ENCODE measurements at regions not wholly inside any gene's neighbourhood (a gene's known extent, or its start where the extent isn't known, plus 50 kb on each side); places are given as distances from the start of the nearest gene placed in this dataset.

DNA sequence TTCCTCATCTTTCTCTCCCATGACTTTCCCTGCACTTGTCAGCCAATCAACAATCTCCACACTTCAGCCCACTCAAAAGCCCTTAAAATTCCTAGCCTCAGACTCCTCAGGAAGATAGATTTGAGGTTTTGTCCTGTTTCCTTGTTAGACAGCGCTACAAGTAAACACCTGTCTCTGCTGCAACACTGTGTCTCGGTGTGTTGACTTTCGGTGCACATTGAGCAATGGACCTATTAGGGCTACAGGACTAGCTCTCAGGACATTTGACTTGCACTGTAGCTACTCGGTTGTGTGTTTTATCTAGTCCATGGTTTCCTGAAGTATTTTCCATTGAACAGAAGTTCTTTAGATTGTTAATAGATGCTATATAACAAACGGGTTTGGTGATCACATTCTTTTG, 140.9 kb upstream of the XPO1 start:
- no peak overlapping the region for H3K27ac ChIP-seq (ENCODE audit: low read length)
- H3K36me3 ChIP-seq (replicated peaks; ENCODE audit: low read depth, low read length) = no peaks in the 10 kb centered on the region
- no peak overlapping the region for H3K9ac ChIP-seq (ENCODE audit: low read length)
- H3K27me3 ChIP-seq (ENCODE audit: low read depth, low read length) = no peaks in the 10 kb centered on the region
- no peaks in the 10 kb centered on the region for H3K79me2 ChIP-seq (ENCODE audit: low read length)
- no peaks in the 10 kb centered on the region; the same call in 1 of the 2 replicates for H3K4me1 ChIP-seq (ENCODE audit: low read length)
- no peak overlapping the region for H3K4me2 ChIP-seq (ENCODE audit: low read length)
- H2AFZ ChIP-seq (ENCODE audit: low read depth, low read length) = no peak overlapping the region
- TF ChIP-seq, protein P1, sequence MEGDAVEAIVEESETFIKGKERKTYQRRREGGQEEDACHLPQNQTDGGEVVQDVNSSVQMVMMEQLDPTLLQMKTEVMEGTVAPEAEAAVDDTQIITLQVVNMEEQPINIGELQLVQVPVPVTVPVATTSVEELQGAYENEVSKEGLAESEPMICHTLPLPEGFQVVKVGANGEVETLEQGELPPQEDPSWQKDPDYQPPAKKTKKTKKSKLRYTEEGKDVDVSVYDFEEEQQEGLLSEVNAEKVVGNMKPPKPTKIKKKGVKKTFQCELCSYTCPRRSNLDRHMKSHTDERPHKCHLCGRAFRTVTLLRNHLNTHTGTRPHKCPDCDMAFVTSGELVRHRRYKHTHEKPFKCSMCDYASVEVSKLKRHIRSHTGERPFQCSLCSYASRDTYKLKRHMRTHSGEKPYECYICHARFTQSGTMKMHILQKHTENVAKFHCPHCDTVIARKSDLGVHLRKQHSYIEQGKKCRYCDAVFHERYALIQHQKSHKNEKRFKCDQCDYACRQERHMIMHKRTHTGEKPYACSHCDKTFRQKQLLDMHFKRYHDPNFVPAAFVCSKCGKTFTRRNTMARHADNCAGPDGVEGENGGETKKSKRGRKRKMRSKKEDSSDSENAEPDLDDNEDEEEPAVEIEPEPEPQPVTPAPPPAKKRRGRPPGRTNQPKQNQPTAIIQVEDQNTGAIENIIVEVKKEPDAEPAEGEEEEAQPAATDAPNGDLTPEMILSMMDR (IDR thresholded peaks at IDR 0.05; ENCODE audit: low read depth, low read length) = no peak
- TF ChIP-seq EZH2phosphoT487 (IDR thresholded peaks at IDR 0.05; ENCODE audit: low read depth) = no peak
- H3K4me3 ChIP-seq (ENCODE audit: low read length) = no peak overlapping the region
- H4K20me1 ChIP-seq (ENCODE audit: insufficient read depth, low read length) = no peaks in the 10 kb centered on the region
- H3K9me3 ChIP-seq (ENCODE audit: insufficient read depth, low read length) = peaks cover 17% of the 10 kb centered on the region; the same call in 1 of the 2 replicates

DNA sequence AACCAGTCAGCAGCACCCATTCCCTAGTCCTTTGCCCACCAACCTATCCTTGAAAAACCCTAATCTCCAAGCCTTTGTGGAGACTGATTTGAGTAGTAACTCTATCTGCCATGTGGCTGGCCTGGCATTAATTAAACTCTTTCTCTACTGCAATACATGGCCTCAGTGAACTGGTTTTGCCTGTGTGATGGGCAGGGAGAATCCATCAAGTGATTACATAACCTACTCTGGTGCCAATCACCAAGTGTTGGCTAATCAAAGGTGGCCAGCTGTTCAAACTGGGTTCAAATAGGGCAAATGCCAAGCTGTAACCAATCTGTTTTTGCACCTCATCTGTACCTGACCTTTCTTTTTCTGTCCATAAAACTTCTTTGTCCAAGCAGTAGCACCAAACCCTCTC, 139.8 kb upstream of the XPO1 start:
- H2AFZ ChIP-seq (ENCODE audit: low read depth, low read length) = no peak overlapping the region
- H3K27me3 ChIP-seq (ENCODE audit: low read depth, low read length) = no peaks in the 10 kb centered on the region
- no peaks in the 10 kb centered on the region for H3K79me2 ChIP-seq (ENCODE audit: low read length)
- H3K36me3 ChIP-seq (replicated peaks; ENCODE audit: low read depth, low read length) = no peaks in the 10 kb centered on the region
- no peak overlapping the region for H3K4me3 ChIP-seq (ENCODE audit: low read length)
- peaks cover 17% of the 10 kb centered on the region; the same call in 1 of the 2 replicates for H3K9me3 ChIP-seq (ENCODE audit: insufficient read depth, low read length)
- H3K4me2 ChIP-seq (ENCODE audit: low read length) = no peak overlapping the region
- H3K4me1 ChIP-seq (ENCODE audit: low read length) = no peaks in the 10 kb centered on the region
- TF ChIP-seq, protein P1 (IDR thresholded peaks at IDR 0.05; ENCODE audit: low read depth, low read length) = no peak
- TF ChIP-seq EZH2phosphoT487 (IDR thresholded peaks at IDR 0.05; ENCODE audit: low read depth) = no peak
- H4K20me1 ChIP-seq (ENCODE audit: insufficient read depth, low read length) = no peaks in the 10 kb centered on the region
- no peak overlapping the region for H3K9ac ChIP-seq (ENCODE audit: low read length)
- H3K27ac ChIP-seq (ENCODE audit: low read length) = no peak overlapping the region

DNA sequence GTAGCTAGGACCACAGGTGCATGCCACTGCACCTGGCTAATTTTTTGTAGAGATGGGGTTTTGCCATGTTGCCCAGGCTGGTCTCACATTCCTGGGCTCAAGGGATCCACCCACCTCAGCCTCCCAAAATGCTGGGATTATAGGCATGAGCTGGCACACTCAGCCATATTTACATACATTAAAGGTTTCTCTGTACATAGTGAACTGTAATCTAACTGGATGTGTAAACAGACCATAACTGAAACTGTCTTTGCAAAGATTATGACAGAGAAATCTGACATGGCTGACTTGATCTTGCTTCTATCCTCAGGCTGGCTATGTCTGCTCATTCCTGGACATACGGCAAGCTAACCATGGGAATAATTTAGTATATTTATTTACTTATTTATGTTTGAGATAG, 139.2 kb upstream of the XPO1 start:
- Histone ChIP-seq H3K4me1 (ENCODE audit: low read length) (no peaks in the 10 kb centered on the region), H3K27me3 (ENCODE audit: low read depth, low read length) (no peaks in the 10 kb centered on the region), H3K9me3 (ENCODE audit: insufficient read depth, low read length) (peaks cover 17% of the 10 kb centered on the region; the same call in 1 of the 2 replicates), H3K9ac (ENCODE audit: low read length) (no peak overlapping the region), H3K4me3 (ENCODE audit: low read length) (no peak overlapping the region), H2AFZ (ENCODE audit: low read depth, low read length) (no peak overlapping the region), H3K4me2 (ENCODE audit: low read length) (no peak overlapping the region), H4K20me1 (ENCODE audit: insufficient read depth, low read length) (no peaks in the 10 kb centered on the region), H3K36me3 (replicated peaks; ENCODE audit: low read depth, low read length) (no peaks in the 10 kb centered on the region), H3K79me2 (ENCODE audit: low read length) (no peaks in the 10 kb centered on the region), H3K27ac (ENCODE audit: low read length) (no peak overlapping the region)
- TF ChIP-seq, protein P1 (IDR thresholded peaks at IDR 0.05; ENCODE audit: low read depth, low read length) = no peak
- no peak for TF ChIP-seq EZH2phosphoT487 (IDR thresholded peaks at IDR 0.05; ENCODE audit: low read depth)

DNA sequence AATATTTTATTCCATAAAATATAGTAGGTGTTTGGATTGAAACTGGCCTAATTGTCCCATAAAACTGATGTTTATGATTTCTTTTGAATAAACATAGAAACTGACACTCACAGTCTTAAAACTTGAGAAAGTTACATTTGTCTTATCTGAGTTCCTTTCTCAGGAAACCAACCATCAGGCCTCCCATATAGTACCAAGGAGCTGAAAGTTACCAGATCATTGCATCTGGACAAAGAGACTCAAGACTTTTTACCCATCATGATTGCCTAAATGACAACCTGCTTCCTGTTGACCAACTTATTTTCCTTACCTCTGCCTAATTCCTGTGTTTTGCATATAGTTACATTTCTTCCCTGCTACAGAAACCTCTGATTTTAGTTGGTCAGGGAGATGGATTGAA, 137.0 kb upstream of the XPO1 start:
- no peak overlapping the region for H3K27ac ChIP-seq (ENCODE audit: low read length)
- no peaks in the 10 kb centered on the region for H3K79me2 ChIP-seq (ENCODE audit: low read length)
- H3K9ac ChIP-seq (ENCODE audit: low read length) = no peak overlapping the region
- H3K4me2 ChIP-seq (ENCODE audit: low read length) = no peak overlapping the region
- H2AFZ ChIP-seq (ENCODE audit: low read depth, low read length) = no peak overlapping the region
- no peaks in the 10 kb centered on the region for H3K27me3 ChIP-seq (ENCODE audit: low read depth, low read length)
- H3K9me3 ChIP-seq (ENCODE audit: insufficient read depth, low read length) = peaks cover 17% of the 10 kb centered on the region; the same call in 1 of the 2 replicates
- H3K4me1 ChIP-seq (ENCODE audit: low read length) = peaks cover 17% of the 10 kb centered on the region
- no peak overlapping the region for H3K4me3 ChIP-seq (ENCODE audit: low read length)
- H3K36me3 ChIP-seq (replicated peaks; ENCODE audit: low read depth, low read length) = no peaks in the 10 kb centered on the region
- H4K20me1 ChIP-seq (ENCODE audit: insufficient read depth, low read length) = no peaks in the 10 kb centered on the region
- TF ChIP-seq EZH2phosphoT487 (IDR thresholded peaks at IDR 0.05; ENCODE audit: low read depth) = no peak
- TF ChIP-seq, protein P1 (IDR thresholded peaks at IDR 0.05; ENCODE audit: low read depth, low read length) = no peak
